GM18870 (cell line): ENCODE measurements at regions not wholly inside any gene's neighbourhood (a gene's known extent, or its start where the extent isn't known, plus 50 kb on each side); places are given as distances from the start of the nearest gene placed in this dataset.
A peak's percentile ranks its signal among the peaks of the same experiment; 100 is the strongest.

Source experiments
- ATAC-seq: cut with Tn5 transposase; IDR thresholded peaks from one replicate; pipeline ENCODE4 v1.9.1; 2021; ENCODE audit warnings: moderate library complexity; ENCODE audit not compliant: unreplicated experiment

DNA sequence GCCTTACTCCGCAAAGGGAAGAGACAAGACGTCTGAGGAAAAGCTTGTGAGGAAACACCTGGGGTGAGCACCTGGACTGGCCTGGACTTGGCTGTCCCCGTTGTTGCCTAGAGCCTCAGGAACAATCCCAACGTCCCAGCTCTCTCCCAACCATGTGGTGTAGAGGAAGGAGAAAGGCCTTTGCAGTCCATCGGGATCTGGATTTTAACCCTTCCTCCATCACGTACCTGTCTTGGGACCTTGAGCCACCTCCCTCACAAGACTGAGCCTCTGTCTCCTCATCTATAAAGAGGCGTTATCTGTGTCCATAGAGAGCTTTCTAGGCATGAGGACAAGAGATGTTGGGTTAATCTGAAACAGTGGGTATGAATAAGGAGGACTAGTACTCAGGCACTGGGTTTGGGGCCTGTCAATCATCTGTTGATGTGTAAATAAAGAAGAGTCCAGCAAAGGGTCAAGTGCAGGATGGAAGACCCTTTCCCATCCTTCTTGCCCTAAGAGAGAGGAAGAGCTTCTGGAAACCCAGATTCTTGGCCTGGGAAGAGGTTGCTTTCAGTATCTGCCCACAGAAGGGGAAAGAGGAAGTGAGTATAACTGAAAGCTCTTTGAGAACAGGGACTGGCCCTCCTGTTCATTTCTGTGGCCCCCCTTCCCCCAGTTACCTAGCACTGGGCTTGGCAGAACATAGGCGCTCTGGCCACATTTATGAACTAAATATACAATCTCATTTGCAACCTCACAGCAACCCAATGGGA is 137.1 kb downstream of the PJA1 start:
- ATAC-seq, result peak; percentile 81

DNA sequence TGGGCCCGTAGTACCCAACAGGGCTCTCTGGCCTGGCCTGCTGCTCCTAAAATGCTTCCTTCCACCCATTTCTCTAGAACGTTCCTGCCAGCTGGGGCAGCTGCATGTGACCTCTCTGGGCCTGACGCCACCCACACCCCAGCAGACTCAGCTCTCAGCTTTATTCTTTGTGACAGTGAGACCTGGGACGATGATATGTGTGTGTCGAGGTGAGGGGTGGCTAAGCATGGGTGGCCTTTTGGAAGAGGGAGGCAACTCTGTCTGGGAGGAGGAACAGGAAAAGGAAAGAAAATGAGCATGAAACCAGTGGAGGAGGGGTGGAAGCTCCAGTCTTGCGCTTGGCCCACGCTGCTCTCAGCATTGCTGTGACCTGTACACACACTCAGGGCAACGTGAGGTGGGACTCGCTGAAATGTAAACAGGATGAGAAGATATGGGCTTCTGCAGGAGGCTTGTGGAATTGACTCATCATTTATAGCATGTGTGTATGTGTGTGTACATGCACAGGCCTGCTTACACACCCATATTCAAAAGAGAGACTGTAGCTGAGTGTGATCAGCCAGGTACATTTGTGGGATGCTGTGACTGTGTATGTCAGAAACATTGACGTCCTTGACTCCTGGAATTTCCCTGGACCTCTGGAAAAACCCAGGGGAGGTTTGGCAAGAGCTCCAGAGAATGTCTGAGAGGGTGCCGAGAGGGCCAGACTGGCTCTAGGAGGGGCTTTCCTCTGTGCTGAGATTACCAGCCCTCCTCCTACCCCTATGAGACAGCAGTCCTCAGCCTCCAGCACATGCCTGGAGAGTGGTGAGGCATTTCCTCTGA is 137.9 kb downstream of the PJA1 start:
- ATAC-seq, result peak; percentile 34

DNA sequence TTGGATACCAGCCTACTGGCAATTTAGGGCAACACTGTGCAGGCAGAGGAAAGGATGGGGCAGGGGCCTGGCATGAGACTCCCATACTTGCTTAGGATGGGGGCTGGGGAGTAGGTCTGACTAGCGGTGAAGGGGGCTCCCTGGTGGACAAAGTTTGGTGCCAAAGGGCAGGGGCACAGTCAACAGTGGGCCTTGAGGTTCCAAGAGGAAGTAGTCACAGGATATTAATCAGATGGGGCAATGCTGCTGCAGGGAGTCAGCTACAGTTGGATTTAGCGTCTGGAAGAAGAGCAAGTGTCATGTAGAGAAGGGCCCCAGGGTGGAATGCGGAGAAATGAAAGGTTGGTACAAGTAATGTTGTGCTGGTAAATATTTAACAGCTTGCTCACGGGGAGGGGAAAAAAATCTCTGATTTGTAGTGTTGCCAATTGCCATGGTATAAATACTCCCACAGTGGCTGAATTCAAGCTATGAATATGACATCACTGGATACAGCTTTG is 139.4 kb downstream of the PJA1 start:
- no peak for ATAC-seq

DNA sequence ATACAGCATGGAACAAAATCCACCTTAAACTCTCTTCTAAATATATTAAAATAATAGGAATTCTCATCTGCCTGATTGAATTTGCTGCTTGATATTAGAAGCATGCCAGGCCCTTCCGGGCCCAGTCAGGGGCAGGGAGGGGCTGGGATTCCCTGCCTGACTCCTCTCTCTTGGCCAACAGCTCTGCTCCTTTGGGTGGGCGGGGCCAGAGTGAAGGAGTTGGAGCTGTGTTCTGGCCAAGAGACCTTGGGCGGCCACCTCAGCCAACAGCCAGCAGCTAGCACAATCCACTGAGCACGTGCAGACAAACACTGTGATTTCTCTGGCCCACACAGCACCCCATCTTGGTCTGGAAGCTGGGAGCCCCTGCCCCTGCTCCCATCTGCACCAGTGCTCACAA is 140.3 kb downstream of the PJA1 start:
- no peak for ATAC-seq

DNA sequence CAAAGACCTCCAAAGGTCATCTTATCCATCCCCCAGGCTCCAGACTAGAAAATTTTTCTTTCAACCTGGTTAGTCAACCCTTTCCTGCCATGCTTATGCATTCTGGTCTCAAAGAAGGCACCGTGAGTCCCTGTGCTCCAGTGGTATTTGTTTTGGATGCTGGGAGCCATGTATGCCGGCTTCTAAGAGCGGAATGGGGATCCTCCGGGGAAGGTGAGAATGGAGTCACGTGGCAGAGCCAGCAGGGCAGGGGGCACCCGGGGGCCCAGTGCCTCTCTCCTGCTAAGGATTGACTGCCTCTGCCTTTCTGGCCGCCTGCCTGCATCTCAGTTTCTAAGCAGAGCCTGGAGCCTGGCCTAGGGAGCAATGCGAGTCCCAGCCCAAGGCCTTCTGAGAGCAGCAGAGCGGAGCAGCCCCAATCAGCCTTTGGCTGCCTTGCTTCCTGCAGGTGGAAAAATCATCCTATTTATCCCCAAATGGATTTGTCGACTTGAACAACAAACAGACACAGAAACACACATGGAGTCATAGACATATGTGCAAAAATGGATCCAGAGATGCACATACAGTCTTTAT is 141.0 kb downstream of the PJA1 start:
- no peak for ATAC-seq

DNA sequence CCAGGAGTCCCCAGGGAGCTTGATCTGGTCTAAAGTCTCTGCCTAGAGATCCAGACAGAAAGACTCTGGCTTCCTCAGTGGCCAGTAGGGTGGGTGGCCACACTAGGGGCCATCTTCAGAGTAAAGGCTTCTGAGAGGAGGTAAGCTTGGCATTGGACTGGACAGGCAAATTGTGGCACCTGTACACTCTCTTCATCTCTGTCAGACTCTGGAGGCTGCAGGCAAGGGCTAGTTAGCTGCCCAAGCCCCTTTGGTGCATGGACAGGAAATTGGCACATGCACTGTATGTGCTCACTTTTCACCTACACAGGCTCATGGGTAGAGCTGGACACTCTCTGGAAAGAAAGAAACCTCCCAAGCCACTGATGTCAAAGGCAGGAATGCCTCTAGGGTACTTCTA is 142.8 kb downstream of the PJA1 start:
- ATAC-seq, result no peak

DNA sequence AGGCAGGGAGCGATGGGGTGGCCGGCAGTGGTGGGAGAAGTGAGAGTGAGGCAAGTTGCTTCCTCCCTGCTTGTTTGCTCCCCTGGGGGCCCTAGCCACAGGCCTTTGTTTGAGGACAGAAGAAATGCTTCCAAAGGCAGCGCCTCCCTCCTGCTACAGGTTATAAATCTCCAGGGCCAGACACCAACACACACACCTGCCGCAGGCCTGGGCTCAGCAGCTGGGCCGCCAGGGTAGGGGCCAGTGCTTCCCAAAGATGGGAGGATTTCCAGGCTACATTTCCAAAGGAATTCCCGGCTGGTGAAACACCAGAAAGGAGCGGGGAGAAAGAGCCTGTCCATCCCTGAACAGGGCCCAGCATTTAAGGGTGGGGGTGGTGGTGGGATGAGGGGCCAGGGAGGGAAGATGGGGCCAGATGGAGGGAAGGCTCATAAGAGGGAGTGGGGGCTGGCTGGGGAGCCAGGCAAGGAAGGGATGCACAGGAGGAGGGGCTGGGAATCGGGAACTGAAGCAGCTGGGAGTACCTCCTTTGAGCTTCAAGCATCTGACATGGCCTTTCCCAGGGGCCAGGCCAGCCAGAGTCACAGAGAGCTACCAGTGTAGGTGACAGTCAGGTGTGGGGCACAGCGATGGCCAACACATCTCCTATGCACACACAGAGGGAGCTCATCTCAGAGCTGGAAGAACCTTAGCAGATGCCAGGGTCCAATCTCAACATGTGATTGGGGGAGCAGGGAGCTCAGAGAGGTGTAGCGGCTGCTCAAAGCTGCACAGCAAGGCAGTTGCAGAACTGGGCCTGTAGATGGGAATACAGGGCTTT is 143.9 kb downstream of the PJA1 start:
- no peak for ATAC-seq

DNA sequence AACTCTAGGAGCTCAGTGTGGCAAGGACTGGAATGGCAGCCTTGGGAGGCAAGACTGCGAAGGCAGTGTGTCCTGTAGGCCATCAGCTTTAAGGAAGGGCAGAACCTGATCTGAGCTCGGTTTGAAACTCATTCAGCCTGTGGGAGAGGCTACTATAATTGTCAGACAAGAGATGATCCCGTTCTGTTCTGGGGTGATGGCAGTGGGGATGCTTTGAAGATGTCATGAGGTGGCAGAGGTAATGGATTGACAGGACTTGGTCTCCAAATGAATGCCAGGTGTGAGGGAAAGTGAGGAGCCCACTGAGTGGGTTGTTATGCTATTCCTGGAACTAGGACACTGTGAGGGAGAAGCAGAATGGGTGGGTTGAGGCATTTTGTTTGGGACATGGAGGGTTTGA is 144.9 kb downstream of the PJA1 start:
- no peak for ATAC-seq

DNA sequence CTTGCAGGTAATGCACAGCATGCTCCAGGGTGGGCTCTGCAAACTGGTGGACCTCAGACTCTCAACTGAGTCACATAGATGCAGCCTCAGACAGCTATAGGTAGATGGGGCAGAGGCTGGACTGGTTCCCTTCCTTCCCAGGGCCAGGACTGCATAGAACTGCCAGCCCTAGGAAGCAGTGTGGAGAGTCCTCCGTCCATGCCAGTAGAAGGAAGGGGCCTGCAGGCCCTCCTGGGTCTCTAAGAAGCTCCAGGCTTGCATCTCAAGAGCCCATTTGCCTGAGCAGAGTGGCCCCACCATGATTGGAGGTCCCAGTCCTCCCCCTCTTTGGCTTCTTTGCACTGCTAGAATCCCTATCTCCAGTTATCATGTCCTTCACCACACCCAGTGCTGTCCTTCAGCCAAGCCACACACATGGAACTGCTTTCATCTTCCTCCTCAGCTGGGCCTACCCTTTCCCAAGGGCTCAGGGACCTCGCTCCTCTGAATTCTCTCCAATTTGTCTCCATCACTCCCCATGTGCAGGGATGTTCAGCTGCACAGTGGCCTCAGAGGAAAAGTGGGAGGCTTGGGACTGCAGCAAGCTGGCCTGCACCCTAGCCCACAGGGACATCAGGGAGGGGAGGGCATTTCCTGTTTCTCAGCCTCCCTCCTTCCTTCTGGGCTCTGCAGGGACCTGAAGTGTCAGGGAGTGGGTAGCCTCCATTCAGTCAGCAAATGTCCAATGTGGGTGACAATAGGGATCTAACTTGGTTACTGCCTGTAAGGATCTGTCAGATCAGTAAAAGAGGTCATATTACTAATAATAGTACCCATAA is 146.0 kb downstream of the PJA1 start:
- ATAC-seq, result no peak

DNA sequence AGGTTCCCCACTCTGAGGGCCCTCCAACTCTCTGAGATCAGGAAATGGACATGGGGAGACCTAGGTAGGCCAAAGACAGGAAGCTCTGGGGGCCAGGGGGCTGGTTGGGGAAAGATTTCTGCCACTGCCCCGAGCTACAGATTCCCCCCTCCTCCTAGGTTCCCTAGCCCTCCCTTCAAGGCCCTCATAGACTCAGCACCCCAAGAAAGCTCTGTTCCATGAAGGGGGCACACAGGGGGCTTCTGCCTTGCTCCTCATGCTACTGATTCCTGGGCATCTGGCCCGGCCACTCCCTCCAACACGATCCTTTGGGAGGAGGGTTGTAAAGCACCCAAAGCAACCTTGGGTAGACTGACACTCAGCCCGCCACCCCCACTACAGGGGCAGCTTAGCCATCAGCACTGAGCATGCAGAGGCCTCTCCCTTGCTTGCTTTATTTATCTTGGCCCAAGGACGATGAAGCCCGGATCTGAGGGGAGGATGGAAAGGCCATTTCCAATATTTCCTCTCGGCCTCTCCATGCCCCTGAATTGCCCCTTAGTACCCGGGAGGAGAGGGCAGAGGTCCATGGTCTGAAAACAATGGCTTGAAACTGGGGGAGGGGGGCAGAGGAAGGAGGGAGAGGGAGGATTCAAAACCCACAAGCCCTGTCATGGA is 146.7 kb downstream of the PJA1 start:
- no peak for ATAC-seq

DNA sequence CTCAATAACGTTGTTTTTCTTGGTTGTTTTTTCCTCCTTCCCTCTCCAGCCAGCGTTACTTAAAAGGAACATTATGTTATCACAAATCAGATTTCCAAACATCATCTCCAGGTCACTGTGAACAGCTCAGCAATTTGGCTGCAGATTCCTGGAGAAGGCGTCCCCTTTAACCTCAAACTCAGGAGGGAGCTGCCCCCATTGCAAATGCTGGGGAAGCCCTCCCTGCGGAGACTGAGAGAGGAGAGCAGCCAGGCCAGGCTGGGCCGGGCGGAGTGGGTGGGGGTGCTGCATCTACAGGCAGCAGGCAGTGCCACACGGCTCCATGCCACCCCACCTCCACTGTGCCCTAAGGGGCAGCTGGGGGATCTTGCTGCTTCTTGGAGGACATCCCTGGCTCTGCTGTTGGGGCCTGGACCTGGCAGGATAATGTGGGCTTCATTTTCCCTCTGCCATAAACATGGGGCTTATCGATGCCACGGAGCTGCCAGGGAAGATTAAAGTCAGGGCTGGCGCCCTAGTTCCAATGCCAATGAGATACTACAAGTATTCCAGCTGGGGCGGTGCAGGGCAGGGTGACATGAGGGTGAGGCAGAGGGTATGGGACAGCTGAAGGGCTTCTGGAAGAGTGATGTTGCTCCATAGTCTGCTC is 148.8 kb downstream of the PJA1 start:
- no peak for ATAC-seq

DNA sequence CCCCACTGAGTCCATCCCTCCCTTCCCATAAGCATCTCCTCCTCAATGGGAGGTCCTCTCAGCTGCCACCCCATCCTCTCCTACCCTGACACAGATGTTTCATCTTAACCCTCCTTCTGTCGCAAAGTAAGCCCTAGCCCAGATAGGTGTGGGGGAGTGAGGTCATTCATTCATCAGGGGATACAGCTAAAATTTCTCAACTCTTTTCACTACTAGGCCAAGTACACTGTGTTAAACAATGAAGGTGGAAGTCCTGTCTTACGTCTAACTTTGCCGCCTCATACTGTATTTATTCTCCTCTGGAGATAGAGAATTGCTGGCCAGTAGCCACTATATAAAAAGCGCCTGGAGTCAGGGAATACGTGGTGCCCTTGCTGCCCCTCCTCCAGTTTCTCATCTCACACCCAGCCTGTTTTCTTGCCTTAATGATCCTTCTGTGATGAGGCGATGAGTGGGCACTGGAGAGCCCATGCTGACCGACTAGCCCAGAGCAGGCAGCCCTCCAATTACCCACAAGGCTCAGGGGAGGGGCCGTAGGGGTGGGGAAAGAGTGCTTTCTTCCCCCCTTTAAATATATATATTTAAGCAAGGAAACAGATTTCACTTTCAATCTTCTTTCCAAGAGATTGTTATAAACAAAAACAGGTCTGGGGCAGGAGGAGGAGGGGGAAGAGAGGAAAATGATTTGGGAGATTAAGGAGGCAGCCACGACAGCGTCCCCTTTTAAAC is 149.5 kb downstream of the PJA1 start:
- no peak for ATAC-seq

DNA sequence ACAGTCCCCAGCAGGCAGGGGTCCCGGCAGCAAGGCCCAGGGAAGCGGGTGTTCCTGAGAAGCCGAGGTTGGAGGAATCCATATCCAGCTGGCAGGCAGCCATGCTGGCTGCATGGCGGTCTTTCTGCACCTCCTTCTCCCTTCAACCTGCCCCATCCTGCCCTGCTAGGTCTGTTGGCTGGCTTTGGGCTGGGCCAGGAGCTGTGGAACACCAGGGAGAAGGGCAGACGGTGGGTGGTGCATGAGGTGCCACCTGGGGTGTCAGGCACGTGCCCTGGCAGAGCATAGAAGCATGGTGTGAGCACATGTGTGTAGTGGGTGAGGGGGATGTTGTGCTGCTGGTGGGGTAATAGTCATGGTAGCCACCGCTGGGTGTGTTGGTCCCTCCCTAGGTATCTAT is 150.1 kb downstream of the PJA1 start:
- no peak for ATAC-seq

DNA sequence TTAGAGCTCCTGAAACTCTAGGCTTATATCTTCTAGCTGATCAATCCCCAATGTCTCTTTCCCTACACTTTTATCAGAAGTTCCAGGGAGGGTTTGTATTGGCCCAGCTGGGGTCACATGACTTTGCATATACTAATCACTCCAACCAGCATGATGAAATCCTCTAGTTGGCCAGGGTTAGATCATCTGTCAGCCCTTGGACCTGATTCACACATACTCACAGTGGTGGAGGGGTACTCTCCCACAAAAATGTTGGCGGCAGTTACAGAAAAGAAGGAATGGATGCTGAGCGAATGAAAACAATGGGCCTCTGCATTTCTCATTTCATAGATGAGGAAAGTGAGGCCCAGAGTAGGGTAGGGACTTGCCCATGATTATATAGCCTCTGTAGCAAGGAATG is 151.1 kb downstream of the PJA1 start:
- no peak for ATAC-seq

DNA sequence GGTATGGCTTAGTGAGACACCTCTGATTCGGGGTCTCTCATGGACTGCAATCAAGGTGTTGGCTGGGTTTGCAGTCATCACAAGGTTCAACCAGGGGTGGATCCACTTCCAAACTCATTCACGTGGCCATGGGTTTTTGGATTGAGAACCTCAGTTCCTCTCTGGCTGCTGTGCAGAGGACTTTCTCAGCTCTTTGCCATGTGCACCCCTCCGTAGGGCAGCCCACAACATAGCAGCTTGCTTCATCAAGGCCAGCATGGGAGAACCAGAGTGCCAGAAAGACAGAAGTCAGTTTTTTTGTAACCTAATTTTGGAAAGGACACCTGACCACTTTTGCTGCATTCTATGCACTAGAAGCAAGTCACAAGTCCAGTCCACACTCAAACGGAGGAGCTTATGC is 154.9 kb downstream of the PJA1 start:
- no peak for ATAC-seq

DNA sequence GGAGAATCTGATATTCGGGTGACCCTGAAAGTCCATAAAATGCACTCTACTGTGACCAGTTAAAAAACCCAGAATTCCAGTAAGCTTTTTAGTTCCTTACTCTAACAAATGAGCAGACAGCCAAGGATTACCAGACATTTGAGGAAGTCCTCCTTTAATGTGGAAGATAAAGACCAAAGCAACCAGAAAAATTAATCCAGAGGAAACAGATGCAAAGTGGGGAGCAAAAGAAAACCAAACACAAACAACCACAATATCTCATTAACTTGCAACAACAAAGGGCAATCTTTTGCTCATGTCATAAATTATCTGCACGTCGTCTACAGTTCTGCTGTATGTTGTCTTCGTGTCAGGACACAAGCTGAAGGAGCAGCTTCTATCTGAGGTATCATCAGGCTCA is 164.4 kb downstream of the PJA1 start:
- no peak for ATAC-seq

DNA sequence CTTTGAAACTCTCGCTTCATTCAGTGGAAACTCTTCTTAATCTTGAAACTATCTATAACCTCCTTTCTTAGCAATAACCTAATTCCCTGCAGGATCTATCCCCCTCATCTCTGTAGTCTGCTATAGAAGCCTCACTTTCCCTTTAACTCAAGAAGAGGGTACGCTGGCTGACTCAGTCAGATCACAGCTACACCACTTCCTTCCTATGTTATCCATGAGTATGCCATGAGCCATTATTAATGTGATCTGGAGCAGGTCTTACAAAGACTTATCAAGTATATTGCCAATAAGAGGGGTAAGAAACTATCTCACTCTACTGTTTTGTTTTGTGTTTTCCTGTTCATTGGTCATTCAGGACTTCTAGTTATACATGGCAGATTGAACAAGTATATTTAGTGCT is 165.3 kb downstream of the PJA1 start:
- ATAC-seq, result no peak

DNA sequence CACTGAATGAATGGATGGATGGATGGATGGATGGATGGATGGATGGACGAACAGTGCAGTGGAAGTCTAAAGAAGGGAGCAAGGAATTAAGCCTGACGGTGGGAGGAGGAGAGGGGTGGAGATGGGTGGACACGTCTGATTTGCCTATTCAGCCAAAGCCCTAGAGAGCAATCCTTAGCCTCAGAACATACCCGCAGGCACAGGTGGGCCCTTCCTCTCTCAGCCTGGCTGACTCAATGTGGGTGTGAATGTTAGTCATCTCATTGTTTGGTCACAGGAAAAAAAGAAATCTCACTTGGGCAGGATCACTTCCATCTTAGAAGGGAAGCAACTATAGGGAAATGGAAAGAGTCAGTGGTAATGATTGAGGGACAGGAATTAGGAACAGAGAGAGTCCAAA is 165.9 kb downstream of the PJA1 start:
- no peak for ATAC-seq

DNA sequence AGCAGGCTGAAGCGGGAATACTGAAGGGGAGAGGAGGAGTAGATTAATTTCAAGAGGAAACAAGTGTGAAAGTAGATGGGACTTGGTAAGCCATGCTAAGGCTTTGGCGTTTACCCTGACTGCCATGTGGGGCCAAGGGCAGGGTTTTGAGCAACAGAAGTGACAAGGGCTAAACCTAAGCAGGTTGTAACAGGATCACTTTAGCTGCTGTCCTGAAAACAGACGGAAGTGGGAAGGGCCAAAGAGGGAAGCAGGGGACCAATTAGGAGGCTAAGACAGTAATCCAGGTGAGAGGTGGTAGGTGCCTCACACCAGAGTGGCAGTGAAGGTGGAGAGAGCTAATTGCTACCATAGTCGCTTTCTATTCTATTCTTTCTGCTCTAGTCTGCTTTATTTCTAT is 166.5 kb downstream of the PJA1 start:
- no peak for ATAC-seq
